ENCODE measurements at regions not wholly inside any gene's neighbourhood (a gene's known extent, or its start where the extent isn't known, plus 50 kb on each side); places are given as distances from the start of the nearest gene placed in this dataset.

DNA sequence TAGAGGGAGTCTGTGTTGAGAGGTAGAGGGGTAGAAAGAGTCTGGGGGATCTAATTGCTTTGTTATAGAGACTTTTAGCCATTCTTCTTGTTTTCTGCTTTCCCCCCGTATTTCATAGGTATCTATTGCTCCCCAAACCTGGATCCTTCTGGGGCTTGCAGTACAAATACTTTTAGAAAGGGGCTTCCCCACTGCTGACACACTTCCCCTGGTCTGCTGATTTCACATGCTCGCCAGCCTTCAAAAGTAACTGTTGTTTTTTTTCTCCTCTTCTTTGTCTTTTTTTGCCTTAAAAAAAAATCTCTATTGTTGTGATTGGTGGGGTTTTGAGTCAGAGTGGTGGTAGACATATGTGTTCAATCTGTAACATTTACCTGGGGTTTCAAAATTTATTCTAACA, 300.6 kb upstream of the AZI2 start:
- no peak for DNase-seq

GRCh38 chr3:28651159-28651558, 302.5 kb upstream of the AZI2 start:
- no peak for DNase-seq

- DNase-seq = no peak
Measured at GRCh38 chr3:28664123-28664522, 315.5 kb upstream of the AZI2 start.

- no peak for DNase-seq
Measured at GRCh38 chr3:28667646-28668621, 319.3 kb upstream of the AZI2 start.

DNA sequence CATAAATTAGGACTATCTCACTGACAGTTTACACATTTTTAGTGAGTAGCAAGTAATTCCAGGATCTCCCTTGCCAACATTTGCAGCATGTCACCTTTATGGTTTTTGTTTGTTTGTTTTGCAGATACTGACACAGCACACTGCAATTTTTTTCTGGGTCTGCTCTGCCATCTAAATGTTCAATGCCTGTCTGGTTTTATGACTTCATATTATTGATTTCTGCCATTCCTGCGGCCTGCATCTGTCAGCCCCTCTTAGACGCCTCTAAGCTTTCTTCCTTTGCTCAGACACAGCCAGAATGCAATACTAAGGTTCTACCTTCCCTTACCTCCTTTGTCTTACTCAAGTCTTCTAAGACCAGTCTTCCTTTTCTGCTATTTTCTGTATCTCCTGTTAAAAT, 321.2 kb upstream of the AZI2 start:
- DNase-seq = no peak

DNA sequence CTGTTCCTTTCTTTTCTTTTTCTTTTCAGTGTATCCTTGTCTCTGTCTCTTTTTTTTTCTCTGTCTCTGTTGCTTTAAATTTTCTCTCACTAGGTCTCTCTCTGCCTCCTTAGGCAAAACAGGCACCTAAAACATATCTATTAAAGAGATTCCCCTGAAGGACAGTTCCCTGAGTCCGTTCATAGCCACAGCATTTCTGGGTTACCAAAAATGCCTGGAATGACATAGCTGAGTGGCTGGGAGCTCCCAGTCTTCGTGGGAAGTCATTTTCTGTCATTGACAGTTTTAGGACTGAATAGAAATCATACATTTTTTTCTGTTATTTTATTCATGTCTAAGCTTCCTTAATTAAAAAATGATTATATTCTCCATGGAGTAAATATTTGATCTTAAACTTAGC, 323.8 kb upstream of the AZI2 start:
- no peak for DNase-seq

GRCh38 chr3:28673446-28673845, 324.8 kb upstream of the AZI2 start:
- no peak for DNase-seq

GRCh38 chr3:28674212-28674611, 325.6 kb upstream of the AZI2 start:
- no peak for DNase-seq

GRCh38 chr3:28677581-28677980, 329.0 kb upstream of the AZI2 start:
- DNase-seq = no peak

DNA sequence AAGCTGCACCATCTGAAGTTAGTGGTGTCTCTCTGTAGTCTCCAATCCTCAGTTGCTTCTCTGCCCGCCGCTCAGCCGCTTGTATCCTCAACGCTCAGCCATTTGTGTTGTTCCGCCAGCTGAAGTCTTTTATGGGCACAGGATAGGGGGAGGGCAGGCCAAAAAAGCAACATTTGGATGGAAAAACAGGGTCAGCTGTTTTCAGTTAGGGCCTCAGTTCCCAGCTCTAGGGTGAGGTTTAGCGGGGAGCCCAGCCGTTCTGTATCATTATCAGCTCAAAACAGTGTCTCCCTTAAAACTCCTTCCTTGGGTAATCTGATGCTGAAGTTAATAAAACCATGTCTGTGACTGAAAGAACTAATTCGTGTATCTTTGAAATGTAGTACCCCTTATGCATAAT, 329.5 kb upstream of the AZI2 start:
- no peak for DNase-seq

- no peak for DNase-seq
Measured at GRCh38 chr3:28680050-28680449, 331.4 kb upstream of the AZI2 start.

- no peak for DNase-seq
Measured at GRCh38 chr3:28682121-28682520, 333.5 kb upstream of the AZI2 start.

DNA sequence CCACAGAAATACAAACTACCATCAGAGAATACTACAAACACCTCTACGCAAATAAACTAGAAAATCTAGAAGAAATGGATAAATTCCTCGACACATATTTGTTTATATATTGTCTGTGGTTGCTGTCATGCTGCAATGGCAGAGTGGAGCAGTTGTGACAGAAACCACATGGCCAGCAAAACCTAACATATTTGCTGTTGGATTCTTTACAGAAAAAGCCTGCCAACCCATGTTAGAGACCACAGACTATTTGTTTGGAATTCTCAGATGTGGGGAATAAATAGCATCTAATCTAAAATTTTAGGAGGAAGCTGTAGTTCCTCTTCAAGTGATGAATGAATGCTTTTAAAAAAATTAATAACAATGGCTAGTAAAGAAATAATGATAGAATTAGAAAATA, 341.6 kb upstream of the AZI2 start:
- DNase-seq = no peak

- DNase-seq = no peak
Measured at GRCh38 chr3:28698706-28699105, 350.1 kb upstream of the AZI2 start.

DNA sequence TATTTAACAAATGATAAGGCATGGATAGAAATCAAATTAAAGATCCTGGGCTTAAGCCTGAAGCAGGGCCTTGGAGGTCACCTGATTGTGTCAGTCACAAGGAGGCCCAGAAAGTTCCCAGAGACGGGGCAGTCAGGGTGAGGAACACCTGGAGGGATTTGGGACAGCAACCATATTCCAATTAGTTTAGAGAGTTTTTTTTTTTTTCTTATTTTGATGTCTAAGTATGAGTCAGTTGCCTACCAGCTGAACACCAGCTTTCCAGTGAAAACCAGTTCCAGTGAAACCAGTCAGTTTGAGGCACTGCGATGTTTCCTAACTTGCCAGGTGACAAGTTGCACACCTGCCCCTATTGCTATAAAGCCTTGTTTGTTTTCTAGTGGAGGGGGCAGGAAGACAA, 350.7 kb upstream of the AZI2 start:
- DNase-seq = no peak

- DNase-seq = no peak
Measured at GRCh38 chr3:28700728-28701127, 352.1 kb upstream of the AZI2 start.

DNA sequence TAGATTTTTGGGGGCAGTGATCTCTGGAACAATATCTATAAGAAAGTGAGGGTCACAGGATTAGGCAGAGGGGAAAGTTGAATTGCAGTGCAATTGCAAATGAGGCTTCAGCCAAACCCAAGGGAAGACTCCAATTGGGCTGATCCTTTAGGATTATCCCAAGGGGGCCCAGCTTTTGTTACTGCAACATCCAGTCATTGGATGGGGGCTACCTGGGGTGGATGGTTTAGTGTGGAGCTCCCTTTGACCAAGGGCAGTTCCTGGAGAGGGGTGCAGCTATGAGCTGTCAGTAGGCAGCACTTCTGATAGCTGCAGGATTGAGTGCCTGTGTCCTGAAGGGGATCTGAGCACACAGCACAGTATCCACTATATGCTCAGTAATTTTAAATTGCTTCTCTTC, 355.2 kb upstream of the AZI2 start:
- no peak for DNase-seq

- no peak for DNase-seq
Measured at GRCh38 chr3:28711293-28711692, 362.7 kb upstream of the AZI2 start.

- no peak for DNase-seq
Measured at GRCh38 chr3:28716939-28717338, 368.3 kb upstream of the AZI2 start.

DNA sequence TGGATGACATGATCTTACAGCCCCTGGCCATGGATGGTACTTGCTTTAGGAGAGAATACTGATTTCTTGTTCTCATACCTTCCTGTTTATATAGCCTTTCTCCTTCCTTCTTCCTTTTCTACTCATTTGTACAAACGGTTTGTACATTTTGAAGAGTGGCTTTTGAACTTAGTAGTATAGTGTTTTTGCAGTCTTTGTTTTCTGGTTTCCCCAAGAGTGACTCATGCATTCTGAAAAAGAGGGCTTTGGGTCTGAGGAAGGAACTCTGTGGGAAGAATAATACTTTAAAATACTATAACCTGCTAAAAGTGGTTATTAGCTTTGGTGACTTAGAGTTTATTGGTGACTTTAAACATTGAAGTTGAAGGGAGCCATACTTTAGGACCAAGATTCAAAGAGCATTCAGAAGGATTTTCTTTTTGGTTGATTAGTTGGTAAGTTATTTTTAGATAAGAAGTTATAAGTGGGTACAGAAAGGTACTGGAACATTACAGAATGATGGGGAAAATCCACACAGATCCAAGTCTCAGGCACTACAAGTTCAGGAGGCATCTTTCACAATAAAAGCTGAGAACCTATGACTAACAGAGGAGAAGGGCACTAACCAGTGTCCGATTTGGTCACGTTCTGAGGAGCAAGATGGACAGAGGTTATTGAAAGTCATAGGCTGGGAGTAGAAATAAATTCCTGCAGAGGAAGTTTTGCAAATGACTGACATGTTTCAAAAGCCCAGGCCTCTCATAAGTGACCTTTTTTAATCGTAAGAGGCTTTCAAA, 369.6 kb upstream of the AZI2 start:
- DNase-seq = no peak

GRCh38 chr3:28726840-28727239, 378.2 kb upstream of the AZI2 start:
- DNase-seq = peak; percentile 0

- DNase-seq = no peak
Measured at GRCh38 chr3:28727307-28727706, 378.7 kb upstream of the AZI2 start.

DNA sequence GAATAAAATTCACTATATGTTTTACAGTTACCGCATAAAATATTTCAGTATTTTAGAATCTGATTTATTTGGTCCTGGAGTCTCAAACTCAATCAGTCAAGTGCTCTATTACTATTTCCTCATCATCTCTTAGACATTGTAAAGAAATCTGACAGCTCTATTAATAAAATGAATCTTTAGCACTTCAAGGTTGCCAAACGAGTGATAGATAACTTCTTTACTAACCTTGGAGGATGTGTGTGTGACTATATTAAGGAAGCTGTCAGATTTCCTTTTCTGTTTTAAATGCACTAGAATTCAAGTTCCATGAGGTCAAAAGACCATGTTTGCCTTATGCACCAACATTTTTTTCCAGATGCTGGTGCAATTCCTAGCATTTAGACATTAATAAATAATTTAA, 389.8 kb upstream of the AZI2 start:
- DNase-seq = no peak

DNA sequence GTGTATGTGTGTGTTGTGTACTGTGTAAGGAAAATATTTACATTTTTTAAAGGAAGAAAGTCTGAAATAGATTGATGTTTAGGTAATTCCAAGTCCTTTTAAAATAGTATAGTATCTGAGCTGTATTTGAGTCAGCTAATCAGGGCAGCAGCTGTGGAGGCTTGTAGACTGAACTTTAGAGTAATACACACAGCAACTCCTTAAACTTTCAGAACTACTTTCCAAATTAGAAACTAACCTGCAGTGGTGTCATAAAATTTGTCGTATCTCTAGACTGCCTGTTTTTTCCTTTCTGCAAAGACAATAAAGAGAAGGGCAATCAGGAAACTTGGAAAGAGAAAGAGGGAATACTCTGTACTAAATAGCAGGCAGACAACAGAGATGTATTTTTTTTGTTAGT, 391.0 kb upstream of the AZI2 start:
- no peak for DNase-seq

Measured in DMS 273 treated with DMSO at 0.1 percent for 48 hours (cell line).